ENCODE measurements at regions not wholly inside any gene's neighbourhood (a gene's known extent, or its start where the extent isn't known, plus 50 kb on each side); places are given as distances from the start of the nearest gene placed in this dataset.
"Not testable (repeated sequence)": the region's sequence is repeated elsewhere in the genome, so short reads cannot be mapped to it uniquely, and the experiment has no call there.

DNA sequence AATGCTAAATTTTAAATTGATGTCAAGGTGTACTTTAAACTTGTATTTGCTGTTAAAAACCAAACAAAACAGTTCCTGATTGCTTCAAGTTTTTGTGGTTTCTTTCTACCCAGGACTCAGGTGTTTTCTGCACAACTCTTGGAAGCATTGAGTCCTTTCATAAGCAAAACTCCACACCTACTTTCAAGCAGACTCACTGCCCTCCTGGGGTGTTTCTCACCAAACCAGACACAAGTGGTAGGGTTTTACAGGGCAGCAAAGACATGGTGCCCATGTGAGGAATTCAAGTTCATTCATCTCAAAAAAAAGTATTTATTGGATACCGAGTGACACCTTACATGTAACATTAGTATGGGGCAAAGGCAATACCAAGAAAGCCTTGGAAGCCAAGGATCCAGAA is 146.7 kb upstream of the BNIP2 start:
- in situ Hi-C loops (cut with MboI; ENCODE audit: low sequenced_read_pairs), result no loop called here

DNA sequence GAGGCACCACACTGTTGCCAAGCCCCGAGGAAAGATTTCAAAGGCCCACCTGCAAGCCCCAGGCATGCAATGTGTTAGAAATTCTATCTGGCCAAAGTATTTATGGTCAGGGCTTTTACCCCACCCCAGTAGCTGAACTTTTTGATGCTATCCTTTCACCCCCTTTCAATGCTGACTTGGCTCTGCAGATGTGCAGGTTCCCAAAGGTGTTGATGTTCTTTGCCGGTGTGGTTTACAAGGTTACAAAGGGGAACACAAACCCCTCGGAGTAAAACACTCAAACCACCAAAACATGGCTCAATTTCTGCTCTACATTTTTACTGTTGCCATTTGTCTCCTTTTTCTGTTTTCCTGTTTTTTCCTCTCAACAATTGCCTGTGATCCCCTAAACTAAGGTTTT is 145.4 kb upstream of the BNIP2 start:
- in situ Hi-C loops (cut with MboI; ENCODE audit: low sequenced_read_pairs), result no loop called here

DNA sequence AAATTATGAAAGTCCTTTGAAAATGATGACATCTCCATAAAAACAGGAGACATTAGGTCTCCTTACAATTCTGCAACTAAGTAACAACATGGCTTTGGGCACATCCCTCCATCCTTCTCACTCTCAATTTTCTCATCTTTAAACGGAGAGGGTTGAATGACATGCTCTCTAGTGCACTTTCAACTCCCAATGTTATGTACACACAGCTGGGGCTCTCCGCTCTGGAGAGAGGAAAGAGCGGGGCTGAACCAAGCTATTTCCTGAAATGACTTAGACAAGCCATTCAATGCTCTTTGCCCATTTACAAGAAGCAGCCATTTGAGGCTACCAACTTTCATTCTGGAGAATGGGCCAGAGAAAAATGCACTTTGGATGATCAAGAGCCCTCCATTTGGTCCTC is 144.2 kb upstream of the BNIP2 start:
- in situ Hi-C loops (cut with MboI; ENCODE audit: low sequenced_read_pairs), result no loop called here

DNA sequence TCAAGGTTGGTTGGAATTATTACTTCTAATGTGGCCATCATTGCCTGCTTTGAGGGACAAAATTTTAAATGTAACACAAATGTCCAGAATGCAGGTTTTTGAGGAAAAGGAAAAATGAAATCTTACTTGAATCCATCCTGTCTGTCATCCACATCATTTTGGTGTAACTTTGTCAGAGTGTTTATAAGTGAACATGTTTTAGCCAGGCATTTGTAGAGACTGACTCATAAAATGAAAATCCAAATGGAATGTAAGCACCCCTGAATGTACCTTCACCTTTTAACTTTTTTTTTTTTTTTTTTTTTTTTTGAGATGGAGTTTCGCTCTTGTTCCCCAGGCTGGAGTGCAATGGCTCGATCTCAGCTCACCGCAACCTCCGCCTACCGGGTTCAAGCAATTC is 141.8 kb upstream of the BNIP2 start:
- in situ Hi-C loops (cut with MboI; ENCODE audit: low sequenced_read_pairs), result no loop called here

DNA sequence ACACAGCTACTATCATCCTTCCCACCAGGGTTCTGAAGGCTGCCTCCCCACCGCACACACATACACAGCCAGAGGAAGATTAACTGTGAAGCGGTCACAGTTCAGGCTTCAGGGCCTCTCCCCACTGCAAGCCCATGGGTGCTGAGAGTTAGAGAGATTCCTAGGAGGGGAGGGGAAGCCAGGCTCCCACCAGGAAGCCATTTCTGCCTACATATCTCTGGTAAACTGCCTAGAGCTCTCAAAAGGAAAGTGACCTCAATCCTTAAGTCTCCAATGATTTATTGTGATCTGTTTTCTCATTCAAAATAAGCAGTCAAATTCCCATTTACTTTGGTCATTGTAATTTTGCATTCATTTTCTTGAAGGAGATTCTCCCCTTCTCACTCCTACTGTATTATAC is 141.0 kb upstream of the BNIP2 start:
- in situ Hi-C loops (cut with MboI; ENCODE audit: low sequenced_read_pairs), result no loop called here

DNA sequence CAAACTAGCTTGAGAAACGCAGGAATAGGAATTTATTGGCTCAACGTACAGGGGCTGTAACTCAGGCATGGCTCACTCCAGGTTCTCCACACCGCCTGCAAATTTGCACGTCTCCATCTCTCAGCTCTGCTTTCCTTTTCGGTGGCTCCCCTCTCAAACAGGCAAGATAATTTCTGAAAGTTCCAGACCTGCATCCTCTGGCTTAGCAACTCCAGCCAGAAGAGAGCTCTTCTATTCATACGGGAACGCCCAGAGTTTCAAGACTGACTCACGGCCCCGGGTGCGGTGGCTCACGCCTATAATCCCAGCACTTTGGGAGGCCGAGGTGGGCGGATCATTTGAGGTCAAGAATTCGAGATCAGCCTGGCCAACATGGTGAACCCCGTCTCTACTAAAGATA is 139.7 kb upstream of the BNIP2 start:
- in situ Hi-C loops (cut with MboI; ENCODE audit: low sequenced_read_pairs), result no loop called here

DNA sequence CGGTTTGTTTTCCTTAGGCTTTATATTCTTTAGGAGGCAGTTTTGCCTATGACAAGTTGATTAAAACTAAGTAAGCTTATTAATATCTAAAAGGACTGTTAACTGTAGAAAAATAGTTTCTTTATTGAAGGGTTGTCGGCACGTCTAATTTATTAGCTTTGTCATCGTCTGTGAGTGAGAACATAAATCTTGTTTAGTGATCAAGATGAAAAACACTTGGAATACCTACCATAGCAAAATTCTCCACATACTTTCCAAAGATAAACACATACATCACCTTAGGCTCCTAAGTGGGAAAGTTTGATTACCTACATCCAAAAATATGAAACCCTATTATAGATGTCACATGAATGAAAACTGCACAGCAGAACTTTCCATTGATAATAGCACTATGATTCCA is 139.1 kb upstream of the BNIP2 start:
- in situ Hi-C loops (cut with MboI; ENCODE audit: low sequenced_read_pairs), result no loop called here

DNA sequence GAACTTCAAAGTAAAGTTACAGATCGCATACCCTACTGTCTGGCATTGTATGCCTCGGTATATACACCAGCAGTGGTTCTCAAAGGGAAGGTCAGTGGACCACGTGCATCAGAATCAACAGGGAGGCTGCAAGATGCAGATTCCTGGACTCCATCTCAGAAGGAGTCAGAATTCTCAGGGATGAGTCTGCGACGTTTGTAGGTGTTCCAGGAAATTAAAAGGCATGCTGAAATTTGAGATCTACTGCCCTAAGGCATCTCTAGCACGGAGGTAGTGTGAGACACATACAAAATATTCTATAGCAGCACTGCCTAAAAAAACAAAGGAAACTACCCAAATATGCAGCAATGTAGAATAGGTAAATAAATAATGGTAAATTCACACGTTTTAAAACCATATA is 136.8 kb upstream of the BNIP2 start:
- in situ Hi-C loops (cut with MboI; ENCODE audit: low sequenced_read_pairs), result no loop called here

DNA sequence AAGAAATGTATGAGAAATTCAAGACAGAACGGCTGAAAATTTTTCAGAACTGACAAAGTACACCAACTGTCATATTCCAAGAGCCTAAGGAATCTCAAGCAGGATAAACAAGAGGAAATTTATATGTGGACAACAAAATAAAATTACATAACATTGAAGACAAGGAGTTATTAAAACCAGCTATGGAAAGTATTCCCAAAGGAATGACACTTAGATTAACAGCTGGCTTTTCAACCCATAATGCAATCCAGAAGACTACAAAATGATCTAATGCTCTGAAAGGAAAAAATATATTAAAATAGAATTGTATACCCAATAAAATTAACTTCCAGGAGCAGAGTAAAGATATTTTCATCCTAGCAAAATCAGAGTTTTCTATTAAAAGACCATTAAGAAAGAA is 132.2 kb upstream of the BNIP2 start:
- in situ Hi-C loops (cut with MboI; ENCODE audit: low sequenced_read_pairs), result no loop called here

DNA sequence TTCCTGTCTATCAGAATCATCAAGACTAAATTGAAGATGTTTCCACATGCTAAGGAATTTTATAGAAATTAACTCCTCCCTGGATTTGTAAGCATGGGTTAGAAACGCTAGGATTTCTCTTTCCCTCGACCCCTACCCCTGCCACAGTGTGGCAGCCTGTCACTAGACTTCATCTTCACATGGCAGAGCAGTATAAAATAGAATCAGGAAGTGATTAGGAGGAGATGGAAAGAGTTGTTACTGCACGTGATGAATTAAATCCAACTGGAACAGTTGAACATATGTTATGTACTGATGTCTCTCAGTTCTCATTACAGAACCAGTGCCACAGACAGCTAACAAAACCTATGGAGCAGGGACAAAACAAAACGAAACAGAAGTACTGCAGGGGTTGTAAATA is 130.0 kb upstream of the BNIP2 start:
- in situ Hi-C loops (cut with MboI; ENCODE audit: low sequenced_read_pairs), result no loop called here

DNA sequence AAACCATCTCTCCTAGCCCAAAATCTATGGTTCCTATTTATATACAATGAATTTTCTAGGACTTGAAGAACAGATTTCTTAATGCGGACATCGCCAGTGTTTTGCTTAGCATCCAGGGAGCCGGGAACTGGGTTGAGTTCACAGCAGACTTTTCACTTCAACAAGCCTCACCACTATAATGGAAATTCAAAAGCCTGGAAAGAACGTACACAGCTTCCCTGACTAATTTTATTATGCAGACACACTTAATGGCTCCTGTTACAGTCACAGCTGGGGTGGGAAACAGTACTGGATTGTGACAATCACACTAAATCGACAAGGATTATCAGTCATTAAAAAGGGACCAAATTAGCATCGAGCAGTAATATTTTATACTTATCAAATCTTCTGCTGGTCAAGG is 129.2 kb upstream of the BNIP2 start:
- in situ Hi-C loops (cut with MboI; ENCODE audit: low sequenced_read_pairs), result no loop called here

DNA sequence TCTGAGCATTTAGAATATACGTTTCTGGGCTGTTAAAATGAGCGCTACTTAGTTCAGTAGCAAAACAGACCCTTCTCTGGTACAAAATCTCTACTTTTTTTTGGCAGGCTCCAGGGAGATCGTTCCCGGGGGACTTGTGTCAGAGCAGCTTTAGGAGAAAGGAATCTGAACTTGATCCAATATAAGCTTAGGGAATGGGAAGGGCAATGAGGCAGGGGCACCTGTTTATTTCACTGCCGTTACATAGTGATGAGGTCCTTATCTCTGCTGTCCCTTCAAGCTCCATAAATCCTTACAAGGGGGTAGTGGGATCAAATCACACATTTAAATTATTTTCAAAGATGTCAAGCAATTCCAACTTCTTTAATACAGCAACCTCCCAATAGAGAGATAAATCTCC is 128.7 kb upstream of the BNIP2 start:
- in situ Hi-C loops (cut with MboI; ENCODE audit: low sequenced_read_pairs), result no loop called here

DNA sequence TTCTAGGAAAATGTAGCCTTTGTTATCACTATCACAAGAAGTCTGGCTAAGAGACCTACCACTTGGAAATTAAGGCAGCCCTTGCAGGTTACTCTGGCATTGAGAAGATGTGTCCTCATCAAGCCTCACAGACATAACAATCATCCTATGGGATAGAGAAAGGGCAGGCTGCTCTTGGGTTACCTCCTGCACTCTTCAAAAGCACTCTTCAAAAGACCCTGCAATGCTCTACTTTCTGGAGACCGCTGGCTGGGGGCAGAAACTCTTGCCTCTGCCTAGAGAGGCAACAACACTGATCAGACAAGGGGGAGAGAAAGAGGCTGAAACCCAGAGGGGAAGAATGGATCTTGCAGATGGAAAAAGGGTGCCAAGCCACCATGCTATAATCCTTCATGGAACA is 127.9 kb upstream of the BNIP2 start:
- in situ Hi-C loops (cut with MboI; ENCODE audit: low sequenced_read_pairs), result no loop called here

DNA sequence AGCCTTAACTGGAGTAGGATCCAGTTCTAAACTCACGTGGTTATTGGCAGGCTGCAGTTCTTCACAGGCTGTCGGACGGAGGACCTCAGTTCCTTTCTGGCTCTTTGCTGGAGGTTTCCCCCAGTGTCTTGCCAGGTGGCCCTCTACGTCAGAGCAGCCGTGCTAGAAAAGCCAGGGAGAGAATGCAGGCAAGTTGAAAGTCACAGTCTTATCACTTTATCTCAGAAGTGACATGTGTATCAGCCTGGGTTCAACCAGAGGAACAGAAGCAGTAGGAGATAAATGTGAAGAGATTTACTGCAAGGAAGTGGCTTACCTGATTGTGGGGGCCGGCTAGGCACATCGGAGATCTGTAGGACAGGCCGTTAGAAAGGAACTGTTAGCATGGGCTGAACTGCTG is 125.3 kb upstream of the BNIP2 start:
- in situ Hi-C loops (cut with MboI; ENCODE audit: low sequenced_read_pairs), result no loop called here

DNA sequence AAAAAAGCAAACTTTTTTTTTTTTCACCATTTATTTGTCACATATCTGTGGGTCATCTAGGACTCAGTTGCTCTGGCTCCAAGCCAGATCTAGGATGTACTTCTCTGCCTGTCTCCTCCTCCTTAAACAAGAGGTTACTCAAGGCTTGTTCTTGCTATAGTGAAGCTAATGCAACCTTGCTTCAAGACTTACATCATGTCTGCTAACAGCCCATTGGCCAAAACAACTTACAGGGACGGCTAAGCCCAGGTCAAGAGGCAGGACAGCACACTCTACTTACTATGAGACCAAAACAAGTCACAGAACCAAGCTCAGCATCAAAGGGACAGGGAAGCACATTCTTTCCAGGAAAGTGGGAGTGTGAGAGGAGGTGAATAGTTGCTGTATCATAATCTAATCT is 123.8 kb upstream of the BNIP2 start:
- in situ Hi-C loops (cut with MboI; ENCODE audit: low sequenced_read_pairs), result no loop called here

DNA sequence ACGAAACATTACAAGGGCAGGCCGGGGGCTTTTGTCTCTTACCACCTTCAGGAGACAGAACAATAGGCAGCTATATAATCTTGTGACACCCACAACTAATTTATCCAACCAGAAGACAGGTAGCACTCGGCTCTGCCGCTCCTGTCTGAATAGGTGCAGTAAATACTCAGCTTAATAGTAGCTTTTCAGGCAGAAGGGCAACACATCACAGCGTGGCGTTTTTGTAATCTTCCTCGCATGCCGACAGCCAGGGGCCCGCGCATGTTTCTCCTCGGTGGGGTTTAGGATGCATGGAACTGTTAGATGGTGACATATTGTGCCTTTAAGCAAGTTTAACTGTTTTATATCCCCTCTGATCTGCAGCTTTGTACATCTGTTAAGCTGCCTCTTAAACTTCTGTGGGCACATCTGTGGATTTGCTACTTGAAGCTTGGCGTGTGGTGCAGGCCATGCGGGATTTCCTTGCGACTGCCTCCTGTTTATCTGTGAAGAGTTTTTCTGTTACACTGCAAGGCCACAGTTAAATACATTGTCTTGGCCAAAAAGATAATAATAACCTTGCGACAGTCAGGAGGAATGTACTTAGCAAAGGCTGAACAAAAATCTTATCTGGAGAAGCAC is 123.2 kb upstream of the BNIP2 start:
- in situ Hi-C loops (cut with MboI; ENCODE audit: low sequenced_read_pairs), result no loop called here

DNA sequence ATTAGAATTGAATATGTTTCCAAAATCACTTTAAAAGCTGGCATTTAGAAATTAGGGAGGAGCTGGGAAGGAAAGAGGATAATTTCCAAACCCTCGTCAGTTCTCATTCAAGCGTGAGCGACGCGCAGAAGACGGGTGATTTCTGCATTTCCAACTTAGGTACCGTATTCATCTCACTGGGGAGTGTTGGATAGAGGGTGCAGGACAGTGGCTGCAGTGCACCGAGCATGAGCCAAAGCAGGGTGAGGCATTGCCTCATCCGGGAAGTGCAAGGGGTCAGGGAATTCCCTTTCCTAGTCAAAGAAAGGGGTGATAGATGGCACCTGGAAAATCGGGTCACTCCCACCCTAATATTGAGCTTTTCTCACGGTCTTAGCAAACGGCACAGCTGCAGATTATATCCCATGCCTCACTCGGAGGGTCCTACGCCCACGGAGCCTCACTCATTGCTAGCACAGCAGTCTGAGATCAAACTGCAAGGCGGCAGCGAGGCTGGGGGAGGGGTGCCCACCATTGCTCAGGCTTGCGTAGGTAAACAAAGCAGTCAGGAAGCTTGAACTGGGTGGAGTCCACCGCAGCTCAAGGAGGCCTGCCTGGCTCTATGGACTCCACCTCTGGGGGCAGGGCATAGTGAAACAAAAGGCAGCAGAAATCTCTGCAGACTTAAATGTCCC is 114.3 kb upstream of the BNIP2 start:
- in situ Hi-C loops (cut with MboI; ENCODE audit: low sequenced_read_pairs), result not testable (repeated sequence)

DNA sequence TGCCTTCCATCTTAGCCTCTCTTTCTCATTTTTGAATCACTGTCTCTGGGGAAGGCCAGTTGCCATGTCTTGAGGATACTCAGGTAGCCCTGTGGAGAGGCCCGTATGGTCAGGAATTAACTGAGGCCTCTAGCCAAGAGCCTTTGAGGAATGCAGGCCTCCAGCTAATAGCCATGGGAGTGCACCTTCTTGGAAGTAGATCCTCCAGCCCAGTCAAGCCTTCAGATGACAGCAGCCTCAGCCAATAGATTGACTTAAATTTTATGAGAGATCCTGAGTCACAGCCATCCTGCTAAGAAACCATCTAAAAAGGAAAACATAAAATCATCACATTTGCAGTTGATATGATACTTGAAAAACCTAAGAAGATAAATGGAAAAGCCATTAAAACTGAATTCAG is 112.5 kb upstream of the BNIP2 start:
- in situ Hi-C loops (cut with MboI; ENCODE audit: low sequenced_read_pairs), result no loop called here

DNA sequence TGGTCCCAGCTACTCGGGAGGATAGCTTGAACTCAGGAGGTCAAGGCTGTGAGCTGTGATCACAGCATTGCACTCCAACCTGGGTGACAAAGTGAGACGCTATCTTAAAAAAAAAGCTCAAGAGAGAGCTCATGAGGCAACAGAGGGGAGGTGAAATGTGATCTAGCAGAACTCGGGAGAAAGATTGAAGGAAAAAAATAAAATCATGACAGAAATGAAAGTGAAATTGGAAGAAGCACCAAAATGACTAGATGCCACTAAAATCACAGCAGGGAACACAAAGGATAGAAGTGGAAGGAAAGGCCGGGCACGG is 109.4 kb upstream of the BNIP2 start:
- in situ Hi-C loops (cut with MboI; ENCODE audit: low sequenced_read_pairs), result no loop called here

DNA sequence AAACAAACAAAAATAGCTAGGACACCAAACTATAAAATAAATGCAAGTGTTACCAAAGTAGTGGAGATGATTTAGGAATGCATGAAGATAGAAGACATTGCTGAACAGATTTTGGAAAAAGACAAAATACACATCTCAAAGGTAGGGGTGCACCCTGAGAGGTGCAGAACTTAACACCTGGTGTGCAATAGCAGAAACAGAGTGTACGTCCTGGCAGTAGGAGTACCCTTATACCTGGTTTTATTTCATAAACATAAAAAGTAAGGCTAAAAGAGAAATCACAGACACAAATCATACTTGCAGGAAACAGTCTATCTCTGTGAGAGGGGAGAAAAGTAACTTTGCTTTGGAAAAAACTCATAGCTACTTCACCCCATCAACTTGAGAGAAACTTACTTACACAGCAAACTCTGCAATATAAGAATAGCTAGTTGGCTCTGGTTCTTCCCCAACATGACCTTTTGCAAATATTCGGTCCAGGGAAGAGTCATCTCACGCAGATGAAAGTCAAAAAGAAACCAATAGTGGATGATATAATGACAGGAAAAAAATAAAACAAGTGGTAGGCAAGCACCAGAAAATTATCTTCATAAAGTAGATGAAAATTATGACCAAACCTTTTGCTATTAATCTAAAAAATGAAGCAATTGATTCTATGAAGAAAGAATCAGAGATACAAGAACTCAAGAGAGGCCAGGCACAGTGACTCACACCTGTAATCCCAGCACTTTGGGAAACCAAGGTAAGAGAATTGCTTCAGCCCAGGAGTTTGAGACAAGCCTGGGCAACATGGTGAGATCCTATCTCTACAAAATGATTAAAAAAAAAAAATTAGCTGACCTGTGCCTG is 108.9 kb upstream of the BNIP2 start:
- in situ Hi-C loops (cut with MboI; ENCODE audit: low sequenced_read_pairs), result no loop called here

DNA sequence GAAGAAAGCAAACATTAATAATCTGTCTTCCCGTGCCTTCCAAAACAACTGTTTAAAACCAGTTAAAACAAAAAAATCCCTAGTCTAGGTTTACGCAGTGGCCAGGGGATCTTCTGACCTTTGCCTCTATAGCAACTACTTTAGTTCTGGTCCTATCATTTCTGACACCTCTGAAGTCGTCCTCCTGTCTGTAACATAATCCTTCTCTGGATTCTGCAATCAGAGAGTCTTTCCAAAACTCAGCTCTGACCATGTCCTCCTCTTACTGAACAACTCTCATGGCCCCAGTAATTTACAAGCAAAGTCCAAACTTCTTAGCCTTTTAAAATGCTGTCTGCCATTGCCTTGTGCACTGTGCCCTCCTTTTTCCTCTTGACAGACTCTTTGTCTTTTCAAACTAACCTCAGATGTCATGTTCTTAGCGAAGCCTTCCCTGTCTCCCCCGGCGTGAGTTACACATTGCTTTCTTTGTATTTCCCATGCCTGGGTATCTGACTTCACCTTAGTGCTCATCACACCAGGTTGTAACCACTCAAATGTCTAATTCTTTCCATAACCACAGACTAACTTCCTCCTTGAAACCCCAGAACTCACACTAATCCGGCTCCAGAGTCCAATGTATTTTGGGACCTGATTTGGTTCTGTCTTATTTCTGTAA is 105.2 kb upstream of the BNIP2 start:
- in situ Hi-C loops (cut with MboI; ENCODE audit: low sequenced_read_pairs), result no loop called here

DNA sequence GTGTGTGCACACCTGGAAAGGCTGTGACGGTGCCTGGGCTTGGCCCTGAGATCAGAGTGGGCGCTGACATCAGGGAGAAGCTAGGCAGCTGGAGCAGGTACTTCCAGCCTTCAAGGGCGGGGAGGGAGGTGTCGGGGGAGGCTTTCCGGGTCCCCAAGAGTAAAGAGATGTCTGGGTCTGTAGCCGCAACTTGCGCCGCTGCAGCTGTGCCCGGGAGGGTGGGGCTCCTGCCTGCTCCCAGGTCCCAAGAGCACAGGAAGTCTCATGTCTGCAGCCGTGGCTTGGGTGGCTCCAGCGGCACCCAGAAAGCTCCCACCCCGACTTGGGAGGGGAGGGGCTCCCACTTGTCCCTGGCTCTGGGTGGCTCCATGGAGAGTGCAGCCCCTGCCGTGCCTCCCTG is 103.2 kb upstream of the BNIP2 start:
- in situ Hi-C loops (cut with MboI; ENCODE audit: low sequenced_read_pairs), result no loop called here

All from HL-60/S4 treated with retinoic acid at 250 ng/mL for 4 days and 3 days (cell line).